ENCODE measurements at regions not wholly inside any gene's neighbourhood (a gene's known extent, or its start where the extent isn't known, plus 50 kb on each side); places are given as distances from the start of the nearest gene placed in this dataset.

DNA sequence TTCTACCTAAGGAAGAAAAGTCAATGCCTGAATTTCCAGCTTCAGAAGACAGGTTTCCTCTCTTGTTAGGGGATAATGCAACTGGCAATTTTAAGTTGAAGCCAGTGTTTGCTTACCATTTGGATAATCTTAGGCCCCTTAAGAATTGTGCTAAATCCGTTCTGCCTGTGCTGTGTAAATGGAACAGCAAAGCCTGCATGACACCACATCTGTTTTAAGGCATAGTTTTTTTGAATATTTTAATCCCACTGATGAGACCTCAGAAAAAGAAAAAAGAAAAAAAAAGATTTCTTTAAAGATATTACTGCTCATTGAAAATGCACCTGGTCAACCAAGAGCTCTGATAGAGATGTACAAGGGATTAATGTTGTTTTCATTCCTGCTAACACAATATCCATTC is 419.2 kb downstream of the SLITRK6 start:
- DNase-seq (ENCODE audit: low read depth) = no peak

DNA sequence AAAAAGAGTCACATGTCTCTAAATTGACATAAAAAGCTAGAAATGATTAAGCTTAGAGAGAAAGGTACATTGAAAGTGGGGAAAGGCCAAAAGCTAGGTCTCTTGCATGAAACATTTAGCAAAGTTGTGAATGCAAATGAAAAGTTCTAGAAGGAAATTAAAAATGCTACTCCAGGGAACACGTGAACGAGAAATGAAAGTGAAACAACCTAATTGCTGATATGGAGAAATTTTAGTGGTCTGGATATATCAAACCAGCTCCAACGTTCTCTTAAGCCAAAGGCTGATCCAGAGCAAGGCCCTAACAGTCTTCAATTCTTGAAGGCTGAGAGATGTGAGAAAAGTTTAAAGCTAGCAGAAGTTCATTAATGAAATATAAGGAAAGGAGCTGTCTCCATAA is 419.8 kb downstream of the SLITRK6 start:
- no peak for DNase-seq (ENCODE audit: low read depth)

DNA sequence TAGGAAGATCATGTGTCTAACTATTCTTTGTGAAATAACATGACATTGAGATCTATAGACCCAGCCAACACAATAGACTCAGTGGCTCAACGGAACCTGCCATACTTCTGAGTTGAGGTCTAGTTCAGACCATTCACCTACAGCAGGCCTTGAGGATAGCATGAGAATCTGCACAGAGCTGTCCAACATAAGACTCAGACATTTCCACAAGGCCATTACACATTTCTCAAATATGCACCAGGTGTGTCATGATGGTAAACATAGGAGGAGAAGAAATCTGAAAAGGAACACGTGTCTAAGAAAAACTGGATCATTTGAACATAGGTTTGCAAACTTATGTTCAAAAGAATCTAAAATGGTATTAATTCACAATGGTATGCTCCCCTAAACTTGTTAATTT is 421.4 kb downstream of the SLITRK6 start:
- no peak for DNase-seq (ENCODE audit: low read depth)

DNA sequence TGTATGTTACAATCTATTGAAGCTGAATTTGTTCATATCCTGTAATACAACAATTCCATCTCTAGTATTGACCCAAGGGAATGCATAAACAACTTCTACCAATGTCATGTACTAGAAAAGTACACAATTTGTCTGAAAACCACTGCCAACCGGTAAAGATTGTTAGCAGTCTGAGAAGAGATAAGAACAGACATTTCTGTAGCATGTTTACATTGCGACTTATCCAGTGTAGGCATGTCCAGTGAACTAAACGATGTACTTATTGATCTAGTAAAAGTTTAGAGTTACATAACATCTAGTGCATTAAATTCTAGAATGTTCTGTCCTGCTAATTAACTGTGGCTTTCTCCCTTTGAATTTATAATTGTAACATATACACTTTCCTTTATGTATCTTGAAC is 425.9 kb downstream of the SLITRK6 start:
- no peak for DNase-seq (ENCODE audit: low read depth)

DNA sequence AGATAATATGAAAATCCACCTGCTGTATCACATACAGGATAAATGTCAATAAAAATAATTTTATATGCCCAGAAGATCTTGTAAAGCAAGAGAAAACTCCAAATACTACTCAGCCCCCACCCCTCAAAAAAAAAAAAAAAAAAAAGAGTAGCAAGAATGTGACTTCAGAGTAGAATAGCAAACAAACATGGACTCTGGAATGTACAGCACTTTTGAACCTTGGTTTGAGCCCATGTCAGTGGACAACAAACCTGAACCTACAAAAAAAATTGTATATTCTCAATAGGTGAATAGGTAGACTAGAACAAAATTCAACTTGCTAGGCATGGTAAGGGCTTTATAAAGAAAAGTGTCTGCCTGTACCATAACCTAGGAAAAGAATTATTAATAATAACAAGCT is 428.0 kb downstream of the SLITRK6 start:
- DNase-seq (ENCODE audit: low read depth) = no peak

DNA sequence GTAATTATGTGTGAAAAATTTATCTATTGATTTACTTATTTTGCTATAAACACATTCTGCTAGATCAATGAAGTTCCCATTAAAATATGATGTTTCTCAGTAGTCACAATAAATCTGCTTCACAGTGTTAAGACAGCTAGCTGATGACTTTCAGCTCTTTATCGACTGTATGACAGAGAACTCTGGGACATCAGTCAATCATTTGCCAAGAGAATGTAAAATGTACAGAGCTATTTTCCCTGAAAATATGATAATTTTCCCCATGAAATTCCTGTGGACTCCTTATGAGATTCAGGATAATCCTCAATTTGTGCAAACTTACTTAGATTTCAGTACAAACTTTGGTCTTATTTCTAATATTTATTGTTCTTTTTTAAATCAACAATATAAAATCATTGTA is 430.5 kb downstream of the SLITRK6 start:
- DNase-seq (ENCODE audit: low read depth) = no peak

DNA sequence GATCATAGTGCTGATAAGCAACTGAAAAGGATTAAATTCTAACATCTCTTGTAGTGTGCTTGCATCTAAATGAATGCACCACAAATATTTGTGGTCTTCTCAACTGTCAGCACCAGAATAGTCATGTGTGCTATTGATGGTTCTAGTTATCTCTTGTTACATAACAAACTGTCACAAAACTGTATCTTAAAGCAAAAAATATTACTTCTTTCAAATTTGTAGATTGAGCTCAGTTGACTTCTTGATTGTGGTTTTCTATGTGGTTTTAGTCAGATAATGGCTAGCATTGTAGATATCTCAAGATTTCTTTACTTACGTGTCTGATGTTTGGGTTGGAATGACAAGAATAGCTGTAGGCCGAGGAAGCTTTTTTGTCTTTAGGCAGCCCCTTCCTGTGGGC is 431.3 kb downstream of the SLITRK6 start:
- no peak for DNase-seq (ENCODE audit: low read depth)

DNA sequence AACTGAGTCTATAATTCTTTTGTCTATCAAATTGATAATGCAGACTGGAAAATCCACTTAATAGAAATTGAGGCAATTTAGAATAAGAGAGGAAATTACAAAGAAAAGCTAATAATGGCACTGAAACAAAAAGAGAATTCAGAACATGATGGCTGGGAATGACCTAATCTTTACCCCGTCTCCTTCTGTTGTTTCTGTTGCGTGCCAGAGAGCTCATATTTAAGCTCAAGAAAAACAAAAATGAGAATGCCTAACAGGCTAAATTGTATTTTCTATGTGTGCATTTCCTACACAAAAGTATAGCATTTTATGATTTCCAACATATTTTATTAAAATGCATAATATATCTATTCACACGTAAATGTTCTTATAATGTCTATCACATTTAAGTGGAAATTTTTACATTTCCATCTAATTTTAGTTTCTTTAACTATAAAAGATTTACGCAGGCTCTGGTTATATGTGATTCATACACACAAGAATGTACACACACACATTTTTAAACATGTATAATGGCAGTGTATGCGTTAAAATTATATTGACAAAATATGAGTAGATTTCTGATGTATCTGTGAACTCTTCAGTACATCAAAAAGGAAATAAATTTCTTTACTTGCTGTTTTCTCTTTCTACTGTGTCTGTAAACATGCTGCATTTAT is 432.3 kb downstream of the SLITRK6 start:
- no peak for DNase-seq (ENCODE audit: low read depth)

DNA sequence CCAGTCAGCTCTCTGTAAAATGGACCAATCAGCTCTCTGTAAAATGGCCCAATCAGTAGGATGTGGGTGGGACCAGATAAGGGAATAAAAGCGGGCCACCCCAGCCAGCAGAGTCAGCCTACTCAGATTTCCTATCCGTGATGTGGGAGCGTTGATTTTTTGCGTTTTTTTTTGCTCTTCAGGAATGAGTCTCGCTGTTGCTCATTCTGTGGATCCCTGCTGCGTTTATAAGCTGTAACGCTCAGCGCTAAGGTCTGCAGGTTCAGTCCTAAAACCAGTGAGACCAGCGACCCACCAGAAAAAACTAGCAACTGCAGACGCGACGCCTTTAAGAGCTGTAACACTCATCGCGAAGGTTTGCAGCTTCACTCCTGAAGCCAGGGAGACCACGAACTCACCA is 435.7 kb downstream of the SLITRK6 start:
- no peak for DNase-seq (ENCODE audit: low read depth)

DNA sequence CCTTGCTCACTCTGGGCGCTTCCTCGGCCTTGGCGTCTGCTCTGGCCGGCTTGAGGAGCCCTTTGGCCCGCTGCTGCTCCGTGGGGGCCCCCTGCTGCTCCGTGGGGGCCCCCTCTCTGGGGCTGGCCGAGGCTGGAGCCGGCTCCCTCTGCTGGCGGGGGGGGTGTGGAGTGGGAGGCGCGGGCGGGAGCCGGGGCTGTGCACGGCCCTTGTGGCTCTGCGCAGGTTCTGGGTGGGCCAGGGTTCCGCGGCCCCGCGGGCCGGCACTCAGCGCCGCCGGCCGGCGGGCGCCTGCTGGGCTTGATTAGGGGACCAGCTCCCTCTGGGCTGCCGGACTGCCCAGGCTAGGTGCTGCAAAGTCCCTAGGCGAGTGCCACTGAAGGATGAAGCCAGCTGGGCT is 436.2 kb downstream of the SLITRK6 start:
- no peak for DNase-seq (ENCODE audit: low read depth)

DNA sequence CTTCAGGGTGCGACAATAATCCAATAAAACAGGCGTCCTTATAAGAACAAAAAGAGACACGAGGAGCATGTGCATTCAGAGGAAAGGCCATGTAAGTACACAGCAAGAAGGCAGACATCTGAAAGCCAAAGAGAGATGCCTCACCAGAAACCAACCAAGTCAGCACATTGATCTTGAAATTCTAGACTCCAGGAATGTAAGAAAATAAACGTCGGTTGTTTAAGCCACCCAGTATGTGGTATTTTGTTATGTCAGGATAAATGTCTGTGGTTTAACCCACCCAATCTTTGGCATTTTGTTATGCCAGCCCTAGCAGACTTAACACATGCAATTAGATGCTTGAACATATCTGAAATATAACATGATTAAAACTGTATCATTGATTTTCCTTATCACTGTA is 452.0 kb downstream of the SLITRK6 start:
- DNase-seq (ENCODE audit: low read depth) = no peak

DNA sequence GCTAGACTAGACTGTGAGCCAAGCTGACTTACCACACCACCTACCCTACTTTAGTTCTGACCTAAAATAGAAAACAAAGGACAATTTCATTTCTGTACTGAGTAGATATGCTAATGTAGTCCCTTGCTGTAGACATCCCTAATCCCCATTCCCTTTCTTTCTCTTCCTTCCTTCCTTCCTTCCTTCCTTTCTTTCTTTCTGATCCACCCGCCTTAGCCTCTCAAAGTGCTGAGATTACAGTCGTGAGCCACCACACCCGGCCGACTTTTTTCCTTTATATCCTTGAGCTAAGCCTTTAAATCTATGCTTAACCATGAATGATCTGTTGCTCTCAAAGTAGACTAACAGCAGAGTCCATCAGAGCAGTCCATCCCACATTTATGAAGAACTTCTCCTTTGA is 465.0 kb downstream of the SLITRK6 start:
- no peak for DNase-seq (ENCODE audit: low read depth)

DNA sequence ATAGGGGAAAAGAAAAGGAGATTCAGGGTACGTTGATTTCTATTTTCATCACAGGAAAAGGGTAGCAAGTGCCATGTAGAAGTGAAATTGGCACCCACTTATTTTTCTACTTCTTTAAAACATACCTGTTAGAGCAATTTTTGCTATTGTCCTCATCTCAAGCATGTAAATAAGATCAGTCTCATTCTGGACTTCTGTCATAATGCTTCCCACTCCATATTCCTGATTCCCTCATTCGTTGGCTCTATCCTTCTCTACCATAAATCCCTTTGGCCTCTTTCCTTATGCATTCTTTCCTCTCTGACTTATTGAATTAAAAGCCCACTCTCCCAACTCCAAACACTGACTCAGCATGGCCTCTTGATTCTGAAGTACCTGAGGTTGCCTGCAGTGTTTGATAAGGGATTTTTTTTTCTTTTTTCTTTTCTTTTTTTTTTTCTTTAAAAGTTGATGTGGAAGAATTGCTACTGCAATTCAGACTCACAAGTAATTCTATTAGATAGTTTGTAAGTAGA is 465.7 kb downstream of the SLITRK6 start:
- no peak for DNase-seq (ENCODE audit: low read depth)

DNA sequence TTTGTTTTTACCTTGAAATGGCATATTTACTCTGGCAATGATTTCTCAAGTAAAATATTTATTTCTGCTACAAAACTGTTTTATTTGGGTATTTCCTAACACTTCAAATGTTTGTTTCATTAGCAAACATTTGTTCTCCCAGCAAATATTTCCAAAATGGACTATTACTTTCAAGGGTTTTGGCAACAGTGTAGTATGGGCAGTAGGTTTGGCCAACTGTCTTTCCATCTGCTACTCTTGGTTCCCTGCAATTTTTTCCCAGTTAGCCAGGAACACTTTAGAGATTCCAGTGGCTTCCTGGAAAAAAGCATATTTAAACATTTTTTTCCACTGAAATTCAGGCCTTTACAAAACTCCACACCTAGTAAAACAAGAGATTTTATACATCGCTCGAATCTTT is 466.6 kb downstream of the SLITRK6 start:
- no peak for DNase-seq (ENCODE audit: low read depth)

DNA sequence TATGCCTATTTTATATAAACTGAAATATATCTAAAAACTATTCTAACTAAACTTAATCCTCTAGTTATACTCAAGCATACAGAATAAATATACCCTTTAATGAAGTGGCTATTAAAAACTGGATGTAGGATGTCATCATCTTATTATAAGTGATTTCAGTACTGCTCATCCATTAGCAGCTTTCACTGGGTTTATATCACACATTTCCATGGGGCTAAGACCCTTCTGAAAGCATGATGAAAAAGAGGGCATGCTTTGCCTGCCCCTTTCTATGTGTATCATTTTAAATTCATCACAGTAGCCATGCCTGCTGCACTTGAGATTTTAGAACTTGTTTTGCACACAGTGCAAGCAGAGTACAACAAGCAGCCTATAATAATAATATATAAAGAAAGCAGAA is 477.5 kb downstream of the SLITRK6 start:
- DNase-seq (ENCODE audit: low read depth) = no peak

DNA sequence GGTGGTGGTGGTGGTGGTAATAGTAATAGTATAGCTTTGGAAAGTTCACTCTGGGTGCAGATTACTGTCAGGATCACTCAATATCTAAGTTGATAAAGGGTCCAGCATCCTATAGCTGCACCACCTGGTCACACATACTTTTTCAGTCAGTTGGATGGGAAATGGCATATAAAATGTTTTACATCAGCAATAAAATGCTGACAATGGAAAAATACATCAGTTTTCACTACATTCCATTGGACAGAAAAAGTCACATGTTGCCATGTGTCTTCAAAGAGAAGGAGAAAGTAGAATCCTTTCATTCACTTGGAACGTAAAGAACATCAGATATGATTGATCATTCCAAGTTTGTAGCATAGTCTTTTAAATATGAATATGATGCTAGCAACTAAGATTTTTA is 481.4 kb downstream of the SLITRK6 start:
- DNase-seq (ENCODE audit: low read depth) = no peak

DNA sequence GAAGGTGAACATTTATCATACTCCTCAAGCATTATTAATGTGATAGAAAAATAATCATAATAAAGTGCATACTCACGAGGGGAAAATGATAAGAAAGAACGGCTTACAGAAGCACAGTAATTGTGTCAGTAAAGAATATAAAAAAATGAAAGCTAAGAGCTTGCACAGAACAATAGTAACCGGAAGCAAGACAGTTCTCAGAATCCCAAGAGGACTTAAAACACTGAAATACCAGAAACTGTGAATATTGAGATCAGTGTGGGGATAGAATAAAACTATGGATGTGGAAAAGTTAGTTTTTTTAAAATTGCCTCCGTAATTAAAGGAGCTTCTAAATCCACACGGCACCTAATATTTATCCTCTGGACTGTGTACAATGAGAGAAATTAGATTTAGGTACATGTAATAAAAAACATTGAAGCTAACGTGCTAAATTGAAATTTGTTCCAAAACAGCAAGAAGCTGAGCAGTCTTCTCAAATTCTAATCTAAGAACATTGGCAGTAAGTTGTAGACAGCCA is 482.7 kb downstream of the SLITRK6 start:
- DNase-seq (ENCODE audit: low read depth) = no peak

DNA sequence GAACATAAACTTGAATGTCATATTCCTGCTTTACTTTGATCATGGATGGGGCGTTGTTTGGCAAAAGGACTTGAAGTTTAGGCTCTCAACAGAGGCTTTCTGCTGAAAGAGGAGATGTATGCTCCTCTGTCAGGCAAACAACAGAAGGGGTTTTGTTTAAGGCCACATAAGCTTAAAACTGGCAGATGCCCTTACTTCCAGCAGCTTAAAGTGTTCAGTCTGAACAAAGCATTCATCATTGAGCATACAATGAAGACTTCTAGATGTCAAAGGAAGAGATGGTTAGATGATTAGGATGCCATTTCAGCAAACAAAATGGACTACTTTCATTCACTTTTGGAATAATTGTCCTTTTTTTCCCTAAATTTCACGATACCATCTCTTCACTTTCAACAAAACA is 484.5 kb downstream of the SLITRK6 start:
- DNase-seq (ENCODE audit: low read depth) = no peak

DNA sequence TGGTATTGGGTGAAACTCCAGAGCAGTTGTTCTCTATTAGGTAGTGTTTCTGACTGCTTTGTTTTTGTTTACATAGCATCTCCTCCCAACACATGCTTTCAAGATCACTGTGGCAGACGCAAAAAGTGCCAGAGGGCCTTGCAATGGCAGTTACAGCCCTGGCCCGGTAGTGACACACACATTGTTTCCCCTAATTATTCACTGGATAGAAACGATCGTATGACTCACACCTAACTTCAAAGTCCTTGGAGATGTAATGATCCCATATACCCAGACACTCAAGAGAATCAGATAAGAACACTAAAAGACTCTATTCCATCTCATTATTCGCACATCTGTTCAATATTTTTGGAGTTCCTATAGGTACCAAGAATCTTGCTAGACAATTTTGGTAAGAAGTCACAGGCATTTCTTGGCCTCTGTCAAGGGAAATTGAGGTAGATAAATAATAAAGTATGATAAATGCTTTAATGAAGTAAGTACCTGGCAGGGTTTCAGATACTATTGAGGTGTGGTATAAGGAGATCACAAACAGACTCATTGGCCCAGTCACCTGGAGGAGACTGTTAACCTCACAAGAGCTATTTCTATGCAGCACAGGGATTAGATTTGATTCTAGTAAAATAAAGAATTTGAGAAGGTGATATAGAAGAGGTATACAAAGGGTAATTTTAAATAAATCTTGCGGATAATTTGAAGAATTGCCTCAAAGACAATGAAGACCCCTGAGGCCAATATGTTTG is 485.3 kb downstream of the SLITRK6 start:
- no peak for DNase-seq (ENCODE audit: low read depth)

DNA sequence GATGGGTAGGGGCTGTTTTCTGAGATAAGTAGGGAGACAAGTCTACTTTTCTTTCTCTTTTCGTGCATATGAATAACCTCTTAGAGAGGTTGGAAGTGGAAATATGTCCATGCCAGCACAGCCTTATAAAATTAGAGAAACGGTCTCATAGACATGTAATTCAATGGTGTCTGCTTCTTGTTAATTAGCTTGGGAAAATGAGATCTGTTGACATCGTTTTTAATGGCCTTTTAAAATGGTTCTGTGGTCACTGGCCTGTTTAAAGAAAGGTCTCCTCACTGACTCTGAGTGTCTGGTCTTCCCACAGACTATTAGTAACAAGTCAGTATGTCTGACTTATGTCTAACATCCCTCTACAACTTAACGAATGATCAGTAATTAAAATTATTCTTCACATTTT is 487.1 kb downstream of the SLITRK6 start:
- no peak for DNase-seq (ENCODE audit: low read depth)

DNA sequence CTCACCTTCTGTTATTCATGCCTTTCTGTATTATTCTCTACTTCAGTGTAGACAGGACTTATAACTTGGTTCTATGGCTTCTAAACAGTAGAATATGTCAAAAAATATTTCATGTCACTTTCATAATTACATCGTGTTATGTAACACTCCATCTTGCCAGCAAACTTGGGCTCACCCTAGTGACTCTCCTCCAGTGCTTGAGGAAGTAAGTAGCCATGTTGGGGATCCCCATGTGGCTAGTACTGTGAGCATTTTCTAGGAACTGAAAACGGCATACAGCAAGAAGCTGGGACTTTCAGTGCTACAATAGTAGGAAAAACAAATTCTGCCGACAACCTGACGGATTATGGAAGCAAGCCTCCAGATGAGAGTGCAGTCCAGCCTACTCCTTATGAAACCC is 495.6 kb downstream of the SLITRK6 start:
- no peak for DNase-seq (ENCODE audit: low read depth)

DNA sequence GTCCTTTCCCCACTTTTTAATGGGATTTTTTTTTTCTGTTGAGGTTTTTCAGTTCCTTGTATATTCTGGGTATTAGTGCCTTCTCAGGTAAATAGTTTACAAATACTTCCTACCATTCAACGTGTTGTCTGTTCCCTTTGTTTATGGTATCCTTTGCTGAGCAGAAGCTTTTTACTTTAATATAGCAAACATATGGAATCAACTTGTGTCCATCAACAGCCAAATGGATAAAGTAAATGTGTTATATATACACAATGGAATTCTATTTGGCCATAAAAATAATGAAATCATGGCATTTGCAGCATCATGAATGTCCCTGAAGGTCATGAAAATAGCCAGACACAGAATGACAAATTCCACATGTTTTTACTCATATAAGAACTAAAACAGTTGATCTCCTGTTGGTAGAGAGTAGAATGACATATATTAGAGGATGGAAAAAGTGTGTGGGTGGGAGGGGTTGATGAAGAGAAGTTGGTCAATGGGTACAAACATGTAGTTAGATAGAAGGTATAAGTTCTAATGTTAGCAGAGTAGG is 500.8 kb downstream of the SLITRK6 start:
- DNase-seq (ENCODE audit: low read depth) = no peak

DNA sequence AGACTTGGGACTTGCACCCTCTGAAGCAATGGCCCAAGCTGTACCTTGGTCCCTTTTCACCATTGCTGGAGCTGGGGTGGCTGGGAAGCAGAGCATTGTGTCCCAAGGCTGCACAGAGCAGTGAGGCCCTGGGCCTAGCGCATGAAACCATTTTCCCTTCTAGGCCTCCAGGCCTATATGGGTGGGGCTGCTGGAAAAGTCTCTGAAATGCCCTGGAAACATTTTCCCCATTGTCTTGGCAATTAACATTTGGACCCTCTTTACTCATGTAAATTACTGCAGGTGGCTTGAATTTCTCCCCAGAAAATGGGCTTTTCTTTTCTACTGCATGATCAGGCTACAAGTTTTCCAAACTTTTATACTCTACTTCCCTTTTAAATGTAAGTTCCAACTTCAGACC is 510.5 kb downstream of the SLITRK6 start:
- no peak for DNase-seq (ENCODE audit: low read depth)

Data from fibroblast of the conjunctiva (primary cell).